Spleen (tissue), 11 donors: ENCODE measurements at regions not wholly inside any gene's neighbourhood (a gene's known extent, or its start where the extent isn't known, plus 50 kb on each side); places are given as distances from the start of the nearest gene placed in this dataset.

Experiments used
- DNase-seq: peaks from one replicate; pipeline ENCODE4 v3.0.0-alpha.2; 2020
- H3K27ac ChIP-seq, 8 donors: fragments of 200-600 bp; sonication (generic) in 7 of 8; 1 replicate in 4 of 8; 2 replicates in 4 of 8; pipeline versions ENCODE4 v1.5.0 to v1.8.0; 2016 to 2021; ENCODE audit warnings: inconsistent platforms in 4 of 8, mild to moderate bottlenecking in 4 of 8, moderate library complexity in 1 of 8
- H3K27me3 ChIP-seq, 7 donors: fragments of 200-600 bp; sonication (generic) in 6 of 7; replicated peaks in 1 of 7; 1 replicate in 4 of 7; 2 replicates in 3 of 7; pipeline versions ENCODE4 v1.5.0 to v1.8.0; 2016 to 2021; ENCODE audit warnings: inconsistent platforms in 3 of 7, mild to moderate bottlenecking in 1 of 7
- H3K36me3 ChIP-seq, 6 donors: fragments of 200-600 bp; sonication (generic) in 5 of 6; 1 replicate in 4 of 6; 2 replicates in 2 of 6; pipeline versions ENCODE4 v1.5.0 to v1.8.0; 2016 to 2021; ENCODE audit warnings: inconsistent platforms in 2 of 6
- H3K4me1 ChIP-seq, 6 donors: fragments of 200-600 bp; sonication (generic) in 5 of 6; 1 replicate in 3 of 6; 2 replicates in 3 of 6; pipeline versions ENCODE4 v1.5.0 to v1.8.0; 2016 to 2021; ENCODE audit warnings: inconsistent platforms in 3 of 6
- H3K4me3 ChIP-seq, 8 donors: fragments of 200-600 bp; sonication (generic) in 7 of 8; 1 replicate in 4 of 8; 2 replicates in 4 of 8; pipeline versions ENCODE4 v1.5.0 to v1.8.0; 2016 to 2021; ENCODE audit warnings: inconsistent platforms in 4 of 8, mild to moderate bottlenecking in 4 of 8, moderate library complexity in 2 of 8
- H3K9me3 ChIP-seq, 8 donors: fragments of 200-600 bp; sonication (generic) in 7 of 8; 1 replicate in 4 of 8; 2 replicates in 4 of 8; pipeline versions ENCODE4 v1.5.0 to v1.8.0; 2016 to 2021; ENCODE audit warnings: inconsistent platforms in 4 of 8
- CTCF ChIP-seq, 11 experiments: fragments of 200-600 bp in 7 of 11; fragments of 450-650 bp in 4 of 11; sonication (generic) in 4 of 11; IDR thresholded peaks in 8 of 11; conservative IDR thresholded peaks in 3 of 11; 1 replicate in 7 of 11; 2 replicates in 4 of 11; pipeline versions ENCODE4 v1.4.0 to v1.8.0; 2016 to 2021; ENCODE audit warnings: antibody characterized with exemption in 11 of 11, inconsistent platforms in 4 of 11, mild to moderate bottlenecking in 1 of 11
- POLR2A ChIP-seq, 3 donors: fragments of 450-650 bp; IDR thresholded peaks; one replicate each; pipeline ENCODE4 v1.5.1; 2017; ENCODE audit warnings: antibody characterized with exemption in 3 of 3, mild to moderate bottlenecking in 1 of 3
- POLR2AphosphoS5 ChIP-seq, 3 donors: sonication (generic); formaldehyde crosslinking; IDR thresholded peaks; one replicate each; pipeline ENCODE4 v1.5.1; 2017; ENCODE audit warnings: antibody characterized with exemption in 3 of 3
- WGBS, 5 donors: extraction: QIAGEN DNeasy Blood & Tissue Kit in 3 of 5; methylation state at CpG; one replicate each; pipeline versions ENCODE4 v1.1.5 to v1.1.7; 2013 to 2018; 5-methylcytosine and 5-hydroxymethylcytosine counted together
- intact Hi-C: fragments of 100-400 bp; cut with DNase I; formaldehyde crosslinking; loops from one replicate; pipeline ENCODE4 v1.15.0; 2023; ENCODE audit warnings: low total_unique reads
- donor health status: healthy with polysubstance abuse.
- donor health status: DM: no; HTN: no; CAD: no; lungs with moderate emphysema.
- donor health status: DM: no; HTN: no; CAD: no.
- donor health status: Bipolar disorder and iron deficiency.
- donor health status: healthy.
- donor health status: DM: no; HTN: no; CAD: no.
- donor health status: DM: yes; HTN: yes; CAD: no.

- H3K4me1 ChIP-seq, result no peaks in the 10 kb centered on the region
- intact Hi-C loops, result no loop called here
- H3K4me3 ChIP-seq, result no peak overlapping the region
- no peak for DNase-seq
- H3K9me3 ChIP-seq, result no peaks in the 10 kb centered on the region
- peak overlapping the region in 2 of 8 donors; percentile 26 to 39 for H3K27ac ChIP-seq
- H3K36me3 ChIP-seq, result no peaks in the 10 kb centered on the region
- 36 to 87% (median 66%) methylated on average over 5 of the region's 5 CpGs for WGBS, 5 donors
- peaks cover 0 to 5% (median 0%) of the 10 kb centered on the region in 7 donors for H3K27me3 ChIP-seq
- TF ChIP-seq CTCF (IDR thresholded peaks at IDR 0.05 in 8 of 11, conservative IDR thresholded peaks at IDR 0.05 in 3 of 11), result no peak
- TF ChIP-seq POLR2AphosphoS5 (IDR thresholded peaks at IDR 0.05), result no peak
- no peak for TF ChIP-seq POLR2A (IDR thresholded peaks at IDR 0.05)
These were observed 64.6 kb downstream of the LYZL4 start for GRCh38 chr3:42345811-42346210.

GRCh38 chr3:42340466-42340865 lies 69.9 kb downstream of the LYZL4 start:
- TF ChIP-seq POLR2A (IDR thresholded peaks at IDR 0.05) (no peak), CTCF (IDR thresholded peaks at IDR 0.05 in 8 of 11, conservative IDR thresholded peaks at IDR 0.05 in 3 of 11) (no peak), POLR2AphosphoS5 (IDR thresholded peaks at IDR 0.05) (no peak)
- H3K27me3 ChIP-seq, result peaks cover 0 to 9% (median 0%) of the 10 kb centered on the region in 7 donors
- H3K36me3 ChIP-seq, result no peaks in the 10 kb centered on the region
- no peak for DNase-seq
- H3K4me1 ChIP-seq, result no peaks in the 10 kb centered on the region
- no peak overlapping the region for H3K4me3 ChIP-seq
- H3K9me3 ChIP-seq, result no peaks in the 10 kb centered on the region
- intact Hi-C loops, result no loop called here
- no peak overlapping the region for H3K27ac ChIP-seq

- H3K27me3 ChIP-seq, result peaks cover 0 to 9% (median 0%) of the 10 kb centered on the region in 7 donors
- no peak overlapping the region for H3K27ac ChIP-seq
- intact Hi-C loops, result no loop called here
- no peak for DNase-seq
- no peaks in the 10 kb centered on the region for H3K4me1 ChIP-seq
- H3K4me3 ChIP-seq, result no peak overlapping the region
- no peaks in the 10 kb centered on the region for H3K9me3 ChIP-seq
- no peaks in the 10 kb centered on the region for H3K36me3 ChIP-seq
- 90 to 98% (median 96%) methylated on average over 3 of the region's 3 CpGs for WGBS, 5 donors
- TF ChIP-seq POLR2AphosphoS5 (IDR thresholded peaks at IDR 0.05), result no peak
- TF ChIP-seq POLR2A (IDR thresholded peaks at IDR 0.05), result no peak
- no peak for TF ChIP-seq CTCF (IDR thresholded peaks at IDR 0.05 in 8 of 11, conservative IDR thresholded peaks at IDR 0.05 in 3 of 11)
These were observed 71.1 kb downstream of the LYZL4 start for GRCh38 chr3:42339321-42339720.

GRCh38 chr3:42336103-42336502 lies 70.1 kb upstream of the CCK start:
- Histone ChIP-seq H3K4me1 (no peaks in the 10 kb centered on the region), H3K9me3 (no peaks in the 10 kb centered on the region), H3K4me3 (no peak overlapping the region), H3K27me3 (peaks cover 0 to 9% (median 0%) of the 10 kb centered on the region in 7 donors), H3K36me3 (no peaks in the 10 kb centered on the region), H3K27ac (no peak overlapping the region)
- WGBS, 5 donors, result 74 to 100% (median 86%) methylated on average over 1 of the region's 1 CpG
- TF ChIP-seq POLR2AphosphoS5 (IDR thresholded peaks at IDR 0.05) (no peak), POLR2A (IDR thresholded peaks at IDR 0.05) (no peak), CTCF (IDR thresholded peaks at IDR 0.05 in 8 of 11, conservative IDR thresholded peaks at IDR 0.05 in 3 of 11) (no peak)
- intact Hi-C loops, result no loop called here
- no peak for DNase-seq
